GM12872 (cell line): ENCODE measurements at regions not wholly inside any gene's neighbourhood (a gene's known extent, or its start where the extent isn't known, plus 50 kb on each side); places are given as distances from the start of the nearest gene placed in this dataset.

Experiments used
- CTCF ChIP-seq: IDR thresholded peaks from 3 replicates; pipeline ENCODE4 v1.5.1; 2011; ENCODE audit warnings: low read depth, mild to moderate bottlenecking, low read length, moderate library complexity; ENCODE audit not compliant: insufficient read depth

GRCh38 chr14:28671425-28671824, 95.2 kb upstream of the FOXG1 start:
- TF ChIP-seq CTCF: no peak

- no peak for TF ChIP-seq CTCF
Measured at GRCh38 chr14:28673056-28673455, 93.5 kb upstream of the FOXG1 start.

- TF ChIP-seq CTCF: no peak
Measured at GRCh38 chr14:28676479-28676878, 90.1 kb upstream of the FOXG1 start.

GRCh38 chr14:28677381-28677780, 89.2 kb upstream of the FOXG1 start:
- no peak for TF ChIP-seq CTCF

GRCh38 chr14:28678887-28679286, 87.7 kb upstream of the FOXG1 start:
- TF ChIP-seq CTCF: no peak

- no peak for TF ChIP-seq CTCF
Measured at GRCh38 chr14:28681681-28682080, 84.9 kb upstream of the FOXG1 start.

GRCh38 chr14:28690029-28690692, 76.4 kb upstream of the FOXG1 start:
- no peak for TF ChIP-seq CTCF

GRCh38 chr14:28695109-28695508, 71.5 kb upstream of the FOXG1 start:
- TF ChIP-seq CTCF: no peak
